CD14-positive monocyte (primary cell): ENCODE measurements at regions not wholly inside any gene's neighbourhood (a gene's known extent, or its start where the extent isn't known, plus 50 kb on each side); places are given as distances from the start of the nearest gene placed in this dataset.

ENCODE experiments used
- DNase-seq, 3 donors: peaks; one replicate each; pipeline ENCODE4 v3.0.0-alpha.2; 2011 to 2022
- H2AFZ ChIP-seq: 2 replicates; pipeline ENCODE4 v1.6.0; 2012; ENCODE audit warnings: mild to moderate bottlenecking, low read depth, low read length, inconsistent platforms; ENCODE audit not compliant: insufficient read depth, poor library complexity, severe bottlenecking
- H3K27ac ChIP-seq, 2 donors: 1 replicate in 1 of 2; 2 replicates in 1 of 2; pipeline ENCODE4 v1.5.1; 2012 to 2013; ENCODE audit warnings: low read length in 2 of 2, control low read depth in 1 of 2, inconsistent platforms in 1 of 2, low read depth in 1 of 2, mild to moderate bottlenecking in 1 of 2
- H3K27me3 ChIP-seq, 2 donors: one replicate each; pipeline versions ENCODE4 v1.6.0 to v1.6.1; 2011 to 2013; ENCODE audit warnings: low read length in 2 of 2; ENCODE audit not compliant: control insufficient read depth in 2 of 2, insufficient read depth in 2 of 2
- H3K36me3 ChIP-seq, 2 donors: replicated peaks in 1 of 2; 1 replicate in 1 of 2; 2 replicates in 1 of 2; pipeline versions ENCODE4 v1.5.1 to v1.6.1; 2012 to 2013; ENCODE audit warnings: low read length in 2 of 2, control low read depth in 1 of 2, inconsistent platforms in 1 of 2, mild to moderate bottlenecking in 1 of 2; ENCODE audit not compliant: insufficient read depth in 2 of 2, control insufficient read depth in 1 of 2
- H3K4me1 ChIP-seq, 2 donors: 1 replicate in 1 of 2; 2 replicates in 1 of 2; pipeline versions ENCODE4 v1.5.1 to v1.6.1; 2012 to 2013; ENCODE audit warnings: low read length in 2 of 2, control low read depth in 1 of 2, inconsistent platforms in 1 of 2, mild to moderate bottlenecking in 1 of 2, moderate library complexity in 1 of 2; ENCODE audit not compliant: insufficient read depth in 2 of 2, control insufficient read depth in 1 of 2
- H3K4me2 ChIP-seq: replicated peaks from 2 replicates; pipeline ENCODE3; 2012; ENCODE audit warnings: low read length, moderate library complexity, mild to moderate bottlenecking; ENCODE audit not compliant: poor library complexity, severe bottlenecking; ENCODE audit errors: extremely low read depth
- H3K4me3 ChIP-seq, 3 experiments: fragments of 200-600 bp in 1 of 3; sonication (generic) in 1 of 3; replicated peaks in 1 of 3; 1 replicate in 2 of 3; 2 replicates in 1 of 3; pipeline ENCODE4 v1.5.1; 2011 to 2013; ENCODE audit warnings: low read length in 3 of 3, mild to moderate bottlenecking in 3 of 3, control low read depth in 2 of 3, low read depth in 2 of 3, inconsistent platforms in 1 of 3, moderate library complexity in 1 of 3
- H3K79me2 ChIP-seq: 2 replicates; pipeline ENCODE4 v1.6.0; 2012; ENCODE audit warnings: mild to moderate bottlenecking, control low read depth, inconsistent platforms, low read length, moderate library complexity; ENCODE audit not compliant: insufficient read depth
- H3K9ac ChIP-seq: 2 replicates; pipeline ENCODE4 v1.6.0; 2017; ENCODE audit warnings: low read length, mild to moderate bottlenecking; ENCODE audit not compliant: insufficient read depth, poor library complexity, severe bottlenecking
- H3K9me3 ChIP-seq, 2 donors: replicated peaks in 1 of 2; 1 replicate in 1 of 2; 2 replicates in 1 of 2; pipeline versions ENCODE4 v1.5.1 to v1.6.1; 2012 to 2013; ENCODE audit warnings: low read length in 2 of 2, control low read depth in 1 of 2; ENCODE audit not compliant: control insufficient read depth in 1 of 2, insufficient read depth in 1 of 2
- H4K20me1 ChIP-seq: 2 replicates; pipeline ENCODE4 v1.6.0; 2012; ENCODE audit warnings: mild to moderate bottlenecking, low read length, control low read depth, moderate library complexity; ENCODE audit not compliant: insufficient read depth
- H3K27ac Mint-ChIP-seq, 7 donors: one replicate each; pipeline ENCODE4 v1.8.0; 2020; ENCODE audit warnings: mild to moderate bottlenecking in 7 of 7, mixed read lengths in 7 of 7, moderate library complexity in 6 of 7, inconsistent platforms in 2 of 7
- H3K27me3 Mint-ChIP-seq, 3 donors: one replicate each; pipeline ENCODE4 v1.8.0; 2021 to 2022; ENCODE audit warnings: low read depth in 3 of 3, mild to moderate bottlenecking in 3 of 3, mixed read lengths in 3 of 3, moderate library complexity in 3 of 3, inconsistent platforms in 1 of 3
- H3K36me3 Mint-ChIP-seq, 2 donors: one replicate each; pipeline ENCODE4 v1.8.0; 2020; ENCODE audit warnings: mixed read lengths in 2 of 2, inconsistent platforms in 1 of 2, mild to moderate bottlenecking in 1 of 2
- H3K4me1 Mint-ChIP-seq: one replicate; pipeline ENCODE4 v1.8.0; 2020; ENCODE audit warnings: mild to moderate bottlenecking, mixed read lengths
- H3K4me3 Mint-ChIP-seq, 2 donors: one replicate each; pipeline ENCODE4 v1.8.0; 2020; ENCODE audit warnings: mild to moderate bottlenecking in 2 of 2, mixed read lengths in 2 of 2, moderate library complexity in 1 of 2
- H3K9me3 Mint-ChIP-seq, 7 donors: one replicate each; pipeline ENCODE4 v1.8.0; 2020 to 2022; ENCODE audit warnings: mixed read lengths in 7 of 7, mild to moderate bottlenecking in 6 of 7, moderate library complexity in 6 of 7, inconsistent platforms in 2 of 7
- CTCF ChIP-seq: fragments of 200-600 bp; IDR thresholded peaks from one replicate; pipeline ENCODE4 v1.8.0; 2022; ENCODE audit warnings: antibody characterized with exemption, mild to moderate bottlenecking
- WGBS: methylation state at CpG from one replicate; pipeline ENCODE4 v1.1.5; 2013; ENCODE audit warnings: missing lambda C conversion rate; ENCODE audit not compliant: insufficient coverage; 5-methylcytosine and 5-hydroxymethylcytosine counted together
- intact Hi-C, 2 donors: fragments of 100-400 bp; cut with micrococcal nuclease; formaldehyde crosslinking; loops; one replicate each; pipeline versions ENCODE4 v1.15.0 to v1.15.1; 2023

GRCh38 chr5:42948961-42949347, 91.2 kb downstream of the ANXA2R start:
- TF ChIP-seq CTCF, result no peak
- peak overlapping the region in 1 of 2 donors; percentile 93 for H3K27ac ChIP-seq
- intact Hi-C loops, result loop anchor here in 1 of 2 donors (5.0 kb wide), 1 partner anchor 42 kb away; no protein-coding TSS in a partner anchor
- H3K4me1 ChIP-seq, result peaks cover 44 to 50% of the 10 kb centered on the region in 2 donors
- peaks cover 8 to 23% (median 18%) of the 10 kb centered on the region in 7 donors for H3K9me3 Mint-ChIP-seq
- H3K27ac Mint-ChIP-seq, result peak overlapping the region in 6 of 7 donors; percentile 82 to 98 (median 94)
- no peaks in the 10 kb centered on the region for H4K20me1 ChIP-seq
- peak overlapping the region; percentile 95 for H3K4me2 ChIP-seq
- peaks cover 45% of the 10 kb centered on the region for H3K4me1 Mint-ChIP-seq
- peak overlapping the region; percentile 80 to 95 for H3K4me3 Mint-ChIP-seq
- no peaks in the 10 kb centered on the region for H3K79me2 ChIP-seq
- peaks cover 31 to 40% (median 40%) of the 10 kb centered on the region in 3 donors for H3K27me3 Mint-ChIP-seq
- peaks cover 6 to 37% of the 10 kb centered on the region in 2 donors for H3K27me3 ChIP-seq
- peaks cover 7 to 9% of the 10 kb centered on the region in 2 donors for H3K36me3 Mint-ChIP-seq
- H3K4me3 ChIP-seq, result peak overlapping the region; percentile 53 to 79 (median 66)
- 0% methylated on average over 6 of the region's 10 CpGs for WGBS
- peaks cover 8 to 13% of the 10 kb centered on the region in 2 donors for H3K9me3 ChIP-seq
- no peaks in the 10 kb centered on the region for H3K36me3 ChIP-seq
- H2AFZ ChIP-seq, result peak overlapping the region; percentile 82
- DNase-seq, result no peak
- H3K9ac ChIP-seq, result peak overlapping the region; percentile 90

- WGBS, result 94% methylated on average over 5 of the region's 5 CpGs
- H3K4me3 Mint-ChIP-seq, result peak overlapping the region in 1 of 2 donors; percentile 76
Measured at GRCh38 chr5:42944989-42945388, 95.1 kb downstream of the ANXA2R start.

More at GRCh38 chr5:42944989-42945388, 95.1 kb downstream of the ANXA2R start:
- peak overlapping the region in 1 of 7 donors; percentile 21 for H3K27ac Mint-ChIP-seq
- Histone ChIP-seq H2AFZ (no peak overlapping the region), H3K27me3 (peaks cover 17 to 25% of the 10 kb centered on the region in 2 donors), H3K4me2 (no peak overlapping the region), H3K9me3 (no peaks in the 10 kb centered on the region), H3K79me2 (no peaks in the 10 kb centered on the region), H4K20me1 (no peaks in the 10 kb centered on the region), H3K27ac (no peak overlapping the region), H3K4me1 (peaks cover 19 to 22% of the 10 kb centered on the region in 2 donors), H3K36me3 (no peaks in the 10 kb centered on the region), H3K4me3 (no peak overlapping the region), H3K9ac (no peak overlapping the region)
- H3K36me3 Mint-ChIP-seq, result peaks cover 0 to 8% of the 10 kb centered on the region in 2 donors
- intact Hi-C loops, result loop anchor here in 1 of 2 donors (5.0 kb wide), 1 partner anchor 38 kb away; no protein-coding TSS in a partner anchor
- H3K27me3 Mint-ChIP-seq, result peaks cover 34 to 39% (median 35%) of the 10 kb centered on the region in 3 donors
- no peak for TF ChIP-seq CTCF
- peaks cover 0 to 5% (median 0%) of the 10 kb centered on the region in 7 donors for H3K9me3 Mint-ChIP-seq
- DNase-seq, result peak in 2 of 3 donors; percentile 16 to 43
- H3K4me1 Mint-ChIP-seq, result peaks cover 25% of the 10 kb centered on the region
